ENCODE measurements at regions not wholly inside any gene's neighbourhood (a gene's known extent, or its start where the extent isn't known, plus 50 kb on each side); places are given as distances from the start of the nearest gene placed in this dataset.

DNA sequence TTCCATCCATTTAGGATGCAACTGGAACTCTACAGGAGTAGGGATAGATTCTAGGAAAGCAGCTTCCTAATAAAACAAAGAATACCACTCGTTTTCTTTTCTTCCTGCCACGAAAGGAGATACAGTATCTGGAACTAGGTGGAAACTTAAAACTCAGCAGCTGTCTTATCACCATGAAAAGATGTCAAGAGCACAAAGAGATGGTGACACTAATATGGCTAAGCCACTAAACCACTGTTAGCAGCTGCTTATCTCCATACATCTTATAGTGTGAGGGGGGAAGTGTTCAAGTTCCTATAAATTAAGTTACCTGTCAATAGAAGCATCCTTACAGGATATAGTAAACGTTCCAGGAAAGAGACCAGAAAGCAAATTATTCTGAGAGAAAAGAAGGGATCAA lies 162.5 kb downstream of the TYW3 start:
- H3K27ac Mint-ChIP-seq = no peak overlapping the region
- H3K4me1 Mint-ChIP-seq (ENCODE audit: low read depth) = no peaks in the 10 kb centered on the region
- TF ChIP-seq, protein P1, sequence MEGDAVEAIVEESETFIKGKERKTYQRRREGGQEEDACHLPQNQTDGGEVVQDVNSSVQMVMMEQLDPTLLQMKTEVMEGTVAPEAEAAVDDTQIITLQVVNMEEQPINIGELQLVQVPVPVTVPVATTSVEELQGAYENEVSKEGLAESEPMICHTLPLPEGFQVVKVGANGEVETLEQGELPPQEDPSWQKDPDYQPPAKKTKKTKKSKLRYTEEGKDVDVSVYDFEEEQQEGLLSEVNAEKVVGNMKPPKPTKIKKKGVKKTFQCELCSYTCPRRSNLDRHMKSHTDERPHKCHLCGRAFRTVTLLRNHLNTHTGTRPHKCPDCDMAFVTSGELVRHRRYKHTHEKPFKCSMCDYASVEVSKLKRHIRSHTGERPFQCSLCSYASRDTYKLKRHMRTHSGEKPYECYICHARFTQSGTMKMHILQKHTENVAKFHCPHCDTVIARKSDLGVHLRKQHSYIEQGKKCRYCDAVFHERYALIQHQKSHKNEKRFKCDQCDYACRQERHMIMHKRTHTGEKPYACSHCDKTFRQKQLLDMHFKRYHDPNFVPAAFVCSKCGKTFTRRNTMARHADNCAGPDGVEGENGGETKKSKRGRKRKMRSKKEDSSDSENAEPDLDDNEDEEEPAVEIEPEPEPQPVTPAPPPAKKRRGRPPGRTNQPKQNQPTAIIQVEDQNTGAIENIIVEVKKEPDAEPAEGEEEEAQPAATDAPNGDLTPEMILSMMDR (IDR thresholded peaks at IDR 0.05) = no peak
- H3K9me3 Mint-ChIP-seq = peaks cover 7% of the 10 kb centered on the region; the same call in 1 of the 2 replicates
- DNase-seq = no peak
- no peaks in the 10 kb centered on the region for H3K27me3 Mint-ChIP-seq (ENCODE audit: insufficient read depth)
- no peaks in the 10 kb centered on the region for H3K36me3 Mint-ChIP-seq (ENCODE audit: low read depth)
- no peak overlapping the region for H3K4me3 Mint-ChIP-seq

DNA sequence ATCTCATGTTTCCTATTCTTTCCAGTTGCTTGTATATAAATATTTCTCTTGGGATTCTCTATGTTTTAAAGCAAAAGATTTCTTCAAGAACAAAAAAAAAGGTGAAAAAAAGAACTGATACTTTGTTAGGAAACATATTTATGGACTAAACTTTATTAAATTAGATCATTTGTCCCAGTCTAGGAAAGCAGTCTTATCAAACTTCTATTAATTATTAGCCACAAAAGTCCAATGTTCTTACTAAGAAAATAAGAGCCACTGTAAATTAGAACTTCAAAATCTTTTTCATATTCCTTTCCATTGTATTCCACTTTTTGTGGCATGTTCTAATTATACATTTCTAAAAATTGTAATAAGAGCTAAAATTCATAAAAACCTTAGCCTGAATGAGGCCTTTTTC lies 175.2 kb downstream of the TYW3 start:
- H3K4me1 Mint-ChIP-seq (ENCODE audit: low read depth) = no peaks in the 10 kb centered on the region
- H3K9me3 Mint-ChIP-seq = peaks cover 15% of the 10 kb centered on the region
- TF ChIP-seq, protein P1 (IDR thresholded peaks at IDR 0.05) = no peak
- no peak overlapping the region for H3K4me3 Mint-ChIP-seq
- DNase-seq = no peak
- no peaks in the 10 kb centered on the region for H3K27me3 Mint-ChIP-seq (ENCODE audit: insufficient read depth)
- H3K27ac Mint-ChIP-seq = no peak overlapping the region
- peaks cover 4% of the 10 kb centered on the region; the same call in 1 of the 2 replicates for H3K36me3 Mint-ChIP-seq (ENCODE audit: low read depth)

DNA sequence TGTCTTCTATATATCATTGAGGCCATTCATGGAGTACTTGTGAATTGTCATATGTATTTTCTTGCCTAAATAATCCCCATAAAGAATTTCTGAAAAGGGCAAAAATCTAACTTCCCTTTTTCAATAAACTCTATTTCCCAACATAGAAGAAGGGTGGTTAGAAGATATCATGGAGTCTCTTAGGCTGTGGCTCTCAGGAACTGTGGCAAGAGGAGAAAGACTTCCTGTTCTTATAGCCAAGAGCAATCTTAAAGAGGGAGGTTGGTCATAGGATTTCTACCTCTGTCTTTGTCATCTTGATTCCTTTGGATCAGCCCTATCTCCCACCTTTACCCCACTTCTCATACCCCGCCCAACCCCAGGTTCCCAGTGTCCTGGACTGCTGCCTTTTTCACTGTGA lies 175.8 kb downstream of the TYW3 start:
- Mint-ChIP-seq H3K4me1 (ENCODE audit: low read depth) (no peaks in the 10 kb centered on the region), H3K27me3 (ENCODE audit: insufficient read depth) (no peaks in the 10 kb centered on the region), H3K9me3 (peaks cover 15% of the 10 kb centered on the region), H3K4me3 (no peak overlapping the region), H3K36me3 (ENCODE audit: low read depth) (peaks cover 4% of the 10 kb centered on the region; the same call in 1 of the 2 replicates), H3K27ac (no peak overlapping the region)
- no peak for DNase-seq
- TF ChIP-seq, protein P1 (IDR thresholded peaks at IDR 0.05) = no peak

DNA sequence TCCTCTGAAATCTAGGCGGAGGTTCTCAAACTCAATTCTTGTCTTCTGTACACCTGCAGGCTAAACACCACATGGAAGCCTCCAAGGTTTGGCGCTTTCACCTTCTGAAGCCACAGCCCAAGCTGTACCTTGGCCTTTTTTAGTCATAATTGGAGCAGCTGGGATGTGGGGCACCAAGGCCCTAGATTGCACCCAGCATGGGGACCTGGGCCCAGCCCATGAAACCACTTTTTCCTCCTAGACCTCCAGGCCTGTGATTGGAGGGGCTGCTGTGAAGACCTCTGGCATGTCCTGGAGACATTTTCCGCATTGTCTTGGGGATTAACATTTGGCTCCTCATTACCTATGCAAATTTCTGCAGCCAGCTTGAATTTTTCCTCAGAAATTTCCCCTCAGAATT lies 181.0 kb downstream of the TYW3 start:
- Mint-ChIP-seq H3K27ac (no peak overlapping the region), H3K4me3 (no peak overlapping the region), H3K27me3 (ENCODE audit: insufficient read depth) (no peaks in the 10 kb centered on the region), H3K4me1 (ENCODE audit: low read depth) (no peaks in the 10 kb centered on the region), H3K9me3 (peaks cover 44% of the 10 kb centered on the region), H3K36me3 (ENCODE audit: low read depth) (peaks cover 4% of the 10 kb centered on the region; the same call in 1 of the 2 replicates)
- TF ChIP-seq, protein P1 (IDR thresholded peaks at IDR 0.05) = no peak
- DNase-seq = no peak

DNA sequence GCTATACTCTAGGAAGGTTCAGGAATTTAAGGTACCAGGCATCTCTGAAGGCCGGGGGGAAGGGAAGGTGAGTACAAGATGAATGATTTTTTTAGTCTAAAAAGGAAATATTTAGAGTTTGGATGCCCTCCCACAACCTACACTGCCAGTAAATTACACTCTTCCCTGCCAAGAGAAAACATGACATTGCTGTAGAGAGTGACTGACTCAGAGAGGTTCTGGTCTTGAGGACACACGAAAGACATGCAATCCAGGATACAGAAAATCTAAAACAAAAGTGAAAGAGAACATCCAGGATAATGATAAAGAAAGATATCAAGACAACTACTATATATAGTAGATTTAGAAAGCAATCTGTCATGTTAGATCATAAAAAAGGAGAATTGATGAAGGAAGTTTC lies 200.5 kb downstream of the TYW3 start:
- no peaks in the 10 kb centered on the region for H3K36me3 Mint-ChIP-seq (ENCODE audit: low read depth)
- no peak overlapping the region for H3K27ac Mint-ChIP-seq
- no peaks in the 10 kb centered on the region for H3K27me3 Mint-ChIP-seq (ENCODE audit: insufficient read depth)
- TF ChIP-seq, protein P1 (IDR thresholded peaks at IDR 0.05) = no peak
- DNase-seq = no peak
- peaks cover 6% of the 10 kb centered on the region for H3K9me3 Mint-ChIP-seq
- no peaks in the 10 kb centered on the region for H3K4me1 Mint-ChIP-seq (ENCODE audit: low read depth)
- H3K4me3 Mint-ChIP-seq = no peak overlapping the region

DNA sequence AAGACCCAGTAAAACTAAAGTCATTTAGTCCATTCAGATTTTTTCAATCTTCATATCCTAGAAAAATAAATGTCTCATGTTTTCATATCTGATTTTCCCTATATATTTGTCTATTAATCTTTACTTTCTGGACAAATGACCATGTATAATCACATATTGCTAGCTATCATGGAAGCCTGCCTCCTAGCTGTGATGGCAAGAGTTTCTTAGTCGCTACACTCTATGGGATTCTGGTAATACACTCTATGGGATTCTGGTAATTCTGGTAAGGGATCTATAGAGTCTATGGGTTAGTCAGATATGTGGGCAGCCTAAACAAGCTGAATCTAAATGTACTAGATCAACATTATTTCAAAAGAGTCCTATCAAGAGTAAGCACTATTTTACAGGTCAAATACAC lies 198.7 kb upstream of the LHX8 start:
- TF ChIP-seq, protein P1 (IDR thresholded peaks at IDR 0.05) = no peak
- H3K36me3 Mint-ChIP-seq (ENCODE audit: low read depth) = no peaks in the 10 kb centered on the region
- DNase-seq = no peak
- no peak overlapping the region for H3K4me3 Mint-ChIP-seq
- H3K9me3 Mint-ChIP-seq = no peaks in the 10 kb centered on the region; the same call in none of the 2 replicates
- H3K4me1 Mint-ChIP-seq (ENCODE audit: low read depth) = no peaks in the 10 kb centered on the region
- no peaks in the 10 kb centered on the region for H3K27me3 Mint-ChIP-seq (ENCODE audit: insufficient read depth)
- H3K27ac Mint-ChIP-seq = no peak overlapping the region
